Fibroblast of mammary gland (primary cell): ENCODE measurements at regions not wholly inside any gene's neighbourhood (a gene's known extent, or its start where the extent isn't known, plus 50 kb on each side); places are given as distances from the start of the nearest gene placed in this dataset.

ENCODE experiments used
- DNase-seq: peaks from one replicate; pipeline ENCODE4 v3.0.0-alpha.2; 2010; ENCODE audit warnings: low read depth
- H3K4me3 ChIP-seq: 2 replicates; pipeline ENCODE4 v1.5.1; 2011; ENCODE audit warnings: low read depth, mild to moderate bottlenecking, low read length, moderate library complexity; ENCODE audit not compliant: control insufficient read depth
- CTCF ChIP-seq: conservative IDR thresholded peaks from 2 replicates; pipeline ENCODE4 v1.5.1; 2011; ENCODE audit warnings: low read depth, low read length, inconsistent platforms; ENCODE audit not compliant: control insufficient read depth, insufficient read depth

- no peak for DNase-seq
- H3K4me3 ChIP-seq: no peak overlapping the region
- TF ChIP-seq CTCF: no peak
Measured at GRCh38 chr6:141486942-141487341, 645.8 kb upstream of the GJE1 start.

GRCh38 chr6:141484711-141485110, 648.0 kb upstream of the GJE1 start:
- no peak overlapping the region for H3K4me3 ChIP-seq
- DNase-seq: peak; percentile 44
- no peak for TF ChIP-seq CTCF

GRCh38 chr6:141483598-141484061, 649.1 kb upstream of the GJE1 start:
- peak overlapping the region; percentile 12 for H3K4me3 ChIP-seq
- no peak for TF ChIP-seq CTCF

GRCh38 chr6:141482796-141483597, 649.7 kb upstream of the GJE1 start:
- no peak for TF ChIP-seq CTCF
- H3K4me3 ChIP-seq: peak overlapping the region; percentile 12
- DNase-seq: peak; percentile 66

More at GRCh38 chr6:141483598-141484061, 649.1 kb upstream of the GJE1 start:
- DNase-seq: peak; percentile 100

- H3K4me3 ChIP-seq: no peak overlapping the region
- DNase-seq: peak; percentile 33
- TF ChIP-seq CTCF: no peak
Measured at GRCh38 chr6:141475259-141475658, 657.5 kb upstream of the GJE1 start.

- no peak overlapping the region for H3K4me3 ChIP-seq
- no peak for DNase-seq
Measured at GRCh38 chr6:141472162-141472928, 660.4 kb upstream of the GJE1 start.

More at GRCh38 chr6:141472162-141472928, 660.4 kb upstream of the GJE1 start:
- TF ChIP-seq CTCF: no peak
